ENCODE measurements at regions not wholly inside any gene's neighbourhood (a gene's known extent, or its start where the extent isn't known, plus 50 kb on each side); places are given as distances from the start of the nearest gene placed in this dataset.

- H3K27ac ChIP-seq (ENCODE audit: low read depth): no peak overlapping the region
- H3K9me2 ChIP-seq (ENCODE audit: insufficient read depth): no peaks in the 10 kb centered on the region
- no peak overlapping the region for H3K4me3 ChIP-seq
- no peak overlapping the region for H3K4me3 Mint-ChIP-seq
- no peaks in the 10 kb centered on the region for H3K27me3 ChIP-seq (ENCODE audit: insufficient read depth)
- DNase-seq (ENCODE audit: low spot score) (no peak), ATAC-seq (no peak)
- no peaks in the 10 kb centered on the region for H3K27me3 Mint-ChIP-seq (ENCODE audit: insufficient read depth, low read depth, poor library complexity)
- H3K4me1 ChIP-seq (ENCODE audit: insufficient read depth): peaks cover 55% of the 10 kb centered on the region
- no peaks in the 10 kb centered on the region for H3K79me2 ChIP-seq (replicated peaks; ENCODE audit: insufficient read depth)
- no peak overlapping the region for H2AFZ ChIP-seq
- peaks cover 53% of the 10 kb centered on the region for H3K4me1 Mint-ChIP-seq
- H4K20me1 ChIP-seq (replicated peaks; ENCODE audit: insufficient read depth): no peaks in the 10 kb centered on the region
- H3F3A ChIP-seq (replicated peaks; ENCODE audit: low read depth): no peaks in the 10 kb centered on the region
- TF ChIP-seq ETS1 (IDR thresholded peaks at IDR 0.05): no peak
- TF ChIP-seq EZH2phosphoT487 (IDR thresholded peaks at IDR 0.05; ENCODE audit: unreplicated experiment): no peak
- no peak overlapping the region for H3K27ac Mint-ChIP-seq
- H3K36me3 Mint-ChIP-seq (ENCODE audit: low read depth): 0 out of 3 replicates have a peak, but pooled peaks cover 3% of the 10 kb centered on the region
- no peaks in the 10 kb centered on the region for H3K9me3 Mint-ChIP-seq
- H3K36me3 ChIP-seq (ENCODE audit: insufficient read depth): no peaks in the 10 kb centered on the region
- H3K4me2 ChIP-seq: no peak overlapping the region
These were observed 73.9 kb upstream of the ZEB2 start for GRCh38 chr2:144593803-144594202.

- Histone ChIP-seq H3K4me3 (no peak overlapping the region), H3K4me2 (no peak overlapping the region), H2AFZ (no peak overlapping the region), H3K36me3 (ENCODE audit: insufficient read depth) (no peaks in the 10 kb centered on the region), H3K27ac (ENCODE audit: low read depth) (no peak overlapping the region), H3F3A (replicated peaks; ENCODE audit: low read depth) (no peaks in the 10 kb centered on the region), H3K79me2 (replicated peaks; ENCODE audit: insufficient read depth) (no peaks in the 10 kb centered on the region), H3K9me2 (ENCODE audit: insufficient read depth) (no peaks in the 10 kb centered on the region), H4K20me1 (replicated peaks; ENCODE audit: insufficient read depth) (no peaks in the 10 kb centered on the region), H3K27me3 (ENCODE audit: insufficient read depth) (no peaks in the 10 kb centered on the region), H3K4me1 (ENCODE audit: insufficient read depth) (peaks cover 55% of the 10 kb centered on the region)
- no peak overlapping the region for H3K4me3 Mint-ChIP-seq
- ATAC-seq: no peak
- no peak for TF ChIP-seq ZNF114 (CRISPR knock-in tag; IDR thresholded peaks at IDR 0.05)
- no peak for TF ChIP-seq CTCF (conservative IDR thresholded peaks at IDR 0.05; ENCODE audit: low read depth in 2 of 2)
- TF ChIP-seq CREB1 (CRISPR knock-in tag; IDR thresholded peaks at IDR 0.05; ENCODE audit: low read depth): no peak
- TF ChIP-seq JUNB (IDR thresholded peaks at IDR 0.05; ENCODE audit: unreplicated experiment): no peak
- no peak for TF ChIP-seq ETS1 (IDR thresholded peaks at IDR 0.05)
- TF ChIP-seq NANOG (IDR thresholded peaks at IDR 0.05; ENCODE audit: borderline replicate concordance): no peak
- no peak for TF ChIP-seq EZH2phosphoT487 (IDR thresholded peaks at IDR 0.05; ENCODE audit: unreplicated experiment)
- H3K27ac Mint-ChIP-seq: no peak overlapping the region
- H3K27me3 Mint-ChIP-seq (ENCODE audit: insufficient read depth, low read depth, poor library complexity): no peaks in the 10 kb centered on the region
- DNase-seq (ENCODE audit: low spot score): no peak
- no peaks in the 10 kb centered on the region for H3K9me3 Mint-ChIP-seq
- H3K36me3 Mint-ChIP-seq (ENCODE audit: low read depth): 0 out of 3 replicates have a peak, but pooled peaks cover 3% of the 10 kb centered on the region
- H3K4me1 Mint-ChIP-seq: peaks cover 53% of the 10 kb centered on the region
These were observed 72.8 kb upstream of the ZEB2 start for GRCh38 chr2:144592500-144593256.

Data from GM23338 (cell line).